Frontal cortex (tissue), 3 donors: ENCODE measurements at regions not wholly inside any gene's neighbourhood (a gene's known extent, or its start where the extent isn't known, plus 50 kb on each side); places are given as distances from the start of the nearest gene placed in this dataset.

Source experiments
- DNase-seq, 2 donors: peaks; one replicate each; pipeline ENCODE4 v3.0.0; 2012; ENCODE audit warnings: low spot score in 2 of 2
- FAIRE-seq: peaks from 2 replicates; lab custom pipeline; 2012; peaks lifted over from hg19 to GRCh38; lab: Jason Lieb, UNC
- donor health status: control.
- donor health status: control.
- donor health status: control.

- no peak for DNase-seq
- no peak for FAIRE-seq
These were observed 134.6 kb upstream of the RUNX3 start for GRCh38 chr1:25064465-25065240.

- FAIRE-seq, result no peak
- DNase-seq, result no peak
These were observed 133.7 kb upstream of the RUNX3 start for GRCh38 chr1:25063591-25064416.

GRCh38 chr1:25062621-25063255 lies 132.7 kb upstream of the RUNX3 start:
- FAIRE-seq (no peak), DNase-seq (no peak)

GRCh38 chr1:25061261-25061995 lies 131.4 kb upstream of the RUNX3 start:
- FAIRE-seq, result no peak
- no peak for DNase-seq

GRCh38 chr1:25057188-25057587 lies 127.1 kb upstream of the RUNX3 start:
- FAIRE-seq, result no peak

GRCh38 chr1:25056536-25056935 lies 126.5 kb upstream of the RUNX3 start:
- DNase-seq (no peak), FAIRE-seq (no peak)

More at GRCh38 chr1:25057188-25057587, 127.1 kb upstream of the RUNX3 start:
- no peak for DNase-seq

GRCh38 chr1:25055961-25056360 lies 125.9 kb upstream of the RUNX3 start:
- DNase-seq (no peak), FAIRE-seq (no peak)

- FAIRE-seq (no peak), DNase-seq (no peak)
These were observed 125.3 kb upstream of the RUNX3 start for GRCh38 chr1:25055324-25055780.

GRCh38 chr1:25054526-25055323 lies 124.6 kb upstream of the RUNX3 start:
- FAIRE-seq, result no peak

GRCh38 chr1:25053576-25054250 lies 123.6 kb upstream of the RUNX3 start:
- DNase-seq, result no peak
- no peak for FAIRE-seq

More at GRCh38 chr1:25054526-25055323, 124.6 kb upstream of the RUNX3 start:
- DNase-seq, result no peak

GRCh38 chr1:25051906-25052305 lies 121.8 kb upstream of the RUNX3 start:
- no peak for FAIRE-seq
- no peak for DNase-seq

- DNase-seq (no peak), FAIRE-seq (no peak)
These were observed 121.4 kb upstream of the RUNX3 start for GRCh38 chr1:25051504-25051903.

- FAIRE-seq, result no peak
- DNase-seq, result no peak
These were observed 120.1 kb upstream of the RUNX3 start for GRCh38 chr1:25050165-25050564.

GRCh38 chr1:25049190-25049589 lies 119.1 kb upstream of the RUNX3 start:
- FAIRE-seq (no peak), DNase-seq (no peak)

- FAIRE-seq, result no peak
- no peak for DNase-seq
These were observed 118.7 kb upstream of the RUNX3 start for GRCh38 chr1:25048728-25049127.

- FAIRE-seq, result no peak
- DNase-seq, result no peak
These were observed 117.6 kb upstream of the RUNX3 start for GRCh38 chr1:25047506-25048240.

GRCh38 chr1:25046194-25046532 lies 116.1 kb upstream of the RUNX3 start:
- FAIRE-seq (no peak), DNase-seq (no peak)
